ENCODE measurements at regions not wholly inside any gene's neighbourhood (a gene's known extent, or its start where the extent isn't known, plus 50 kb on each side); places are given as distances from the start of the nearest gene placed in this dataset.

- H3K27me3 ChIP-seq, result no peaks in the 10 kb centered on the region
- intact Hi-C loops (cut with DNase I; ENCODE audit: low total_unique reads) (no loop called here), in situ Hi-C loops (cut with MboI; ENCODE audit: low sequenced_read_pairs in 4 of 4) (no loop called here)
- DNase-seq (no peak), ATAC-seq (no peak)
- no peaks in the 10 kb centered on the region for H3K9me3 ChIP-seq
- TF ChIP-seq POLR2A (IDR thresholded peaks at IDR 0.05), result no peak
- TF ChIP-seq CTCF (IDR thresholded peaks at IDR 0.05 in 4 of 5, conservative IDR thresholded peaks at IDR 0.05 in 1 of 5), result no peak
- no peak overlapping the region for H3K4me3 ChIP-seq
- no peaks in the 10 kb centered on the region for H3K36me3 ChIP-seq
- H3K4me1 ChIP-seq, result peaks cover 9 to 19% of the 10 kb centered on the region in 2 donors
- no peak overlapping the region for H3K27ac ChIP-seq
These were observed 212.4 kb upstream of the DMRT1 start for GRCh38 chr9:629146-629545.

- intact Hi-C loops (cut with DNase I; ENCODE audit: low total_unique reads), result no loop called here
- DNase-seq, result no peak
- no peak for ATAC-seq
- no peaks in the 10 kb centered on the region for H3K36me3 ChIP-seq
- no peak overlapping the region for H3K4me3 ChIP-seq
- H3K4me1 ChIP-seq, result peaks cover 2 to 13% of the 10 kb centered on the region in 2 donors
- no peaks in the 10 kb centered on the region for H3K27me3 ChIP-seq
- in situ Hi-C loops (cut with MboI; ENCODE audit: low sequenced_read_pairs in 4 of 4), result no loop called here
- H3K27ac ChIP-seq, result no peak overlapping the region
- TF ChIP-seq POLR2A (IDR thresholded peaks at IDR 0.05) (no peak), CTCF (IDR thresholded peaks at IDR 0.05 in 4 of 5, conservative IDR thresholded peaks at IDR 0.05 in 1 of 5) (no peak)
- H3K9me3 ChIP-seq, result no peaks in the 10 kb centered on the region
These were observed 210.7 kb upstream of the DMRT1 start for GRCh38 chr9:630817-631216.

- intact Hi-C loops (cut with DNase I; ENCODE audit: low total_unique reads) (no loop called here), in situ Hi-C loops (cut with MboI; ENCODE audit: low sequenced_read_pairs in 4 of 4) (no loop called here)
- H3K4me3 ChIP-seq, result no peak overlapping the region
- H3K4me1 ChIP-seq, result peaks cover 0 to 6% of the 10 kb centered on the region in 2 donors
- TF ChIP-seq CTCF (IDR thresholded peaks at IDR 0.05 in 4 of 5, conservative IDR thresholded peaks at IDR 0.05 in 1 of 5) (no peak), POLR2A (IDR thresholded peaks at IDR 0.05) (no peak)
- no peaks in the 10 kb centered on the region for H3K9me3 ChIP-seq
- ATAC-seq (no peak), DNase-seq (no peak)
- no peak overlapping the region for H3K27ac ChIP-seq
- H3K27me3 ChIP-seq, result no peaks in the 10 kb centered on the region
- no peaks in the 10 kb centered on the region for H3K36me3 ChIP-seq
These were observed 209.9 kb upstream of the DMRT1 start for GRCh38 chr9:631596-631995.

- DNase-seq (no peak), ATAC-seq (no peak)
- H3K4me1 ChIP-seq, result no peaks in the 10 kb centered on the region
- intact Hi-C loops (cut with DNase I; ENCODE audit: low total_unique reads), result no loop called here
- no peaks in the 10 kb centered on the region for H3K36me3 ChIP-seq
- TF ChIP-seq CTCF (IDR thresholded peaks at IDR 0.05 in 4 of 5, conservative IDR thresholded peaks at IDR 0.05 in 1 of 5) (no peak), POLR2A (IDR thresholded peaks at IDR 0.05) (no peak)
- H3K27me3 ChIP-seq, result no peaks in the 10 kb centered on the region
- no peaks in the 10 kb centered on the region for H3K9me3 ChIP-seq
- no peak overlapping the region for H3K4me3 ChIP-seq
- in situ Hi-C loops (cut with MboI; ENCODE audit: low sequenced_read_pairs in 4 of 4), result no loop called here
- no peak overlapping the region for H3K27ac ChIP-seq
These were observed 208.0 kb upstream of the DMRT1 start for GRCh38 chr9:633461-633860.

GRCh38 chr9:636931-637591 is 204.4 kb upstream of the DMRT1 start:
- TF ChIP-seq POLR2A (IDR thresholded peaks at IDR 0.05), result no peak
- no peak for TF ChIP-seq CTCF (IDR thresholded peaks at IDR 0.05 in 4 of 5, conservative IDR thresholded peaks at IDR 0.05 in 1 of 5)
- Histone ChIP-seq H3K27me3 (no peaks in the 10 kb centered on the region), H3K27ac (no peak overlapping the region), H3K4me1 (peaks cover 2 to 6% of the 10 kb centered on the region in 2 donors), H3K9me3 (no peaks in the 10 kb centered on the region), H3K4me3 (no peak overlapping the region), H3K36me3 (no peaks in the 10 kb centered on the region)
- in situ Hi-C loops (cut with MboI; ENCODE audit: low sequenced_read_pairs in 4 of 4) (no loop called here), intact Hi-C loops (cut with DNase I; ENCODE audit: low total_unique reads) (no loop called here)
- no peak for DNase-seq
- ATAC-seq, result no peak
